SHP77 (cell line): ENCODE measurements at regions not wholly inside any gene's neighbourhood (a gene's known extent, or its start where the extent isn't known, plus 50 kb on each side); places are given as distances from the start of the nearest gene placed in this dataset.
"Not testable (repeated sequence)": the region's sequence is repeated elsewhere in the genome, so short reads cannot be mapped to it uniquely, and the experiment has no call there.

Experiments used
- DNase-seq, 2 experiments: peaks; one replicate each; lab custom pipeline; 2025; lab: John Stamatoyannopoulos, UW

- DNase-seq, result peak in 1 of 2 experiments; percentile 8
Observed at GRCh38 chr20:39986173-39986904, 702.7 kb downstream of the MAFB start.

GRCh38 chr20:39985271-39985827 is 703.7 kb downstream of the MAFB start:
- no peak for DNase-seq

GRCh38 chr20:39983655-39984054 is 705.4 kb downstream of the MAFB start:
- no peak for DNase-seq

- DNase-seq, result no peak
Observed at GRCh38 chr20:39983183-39983582, 705.9 kb downstream of the MAFB start.

- DNase-seq, result no peak
Observed at GRCh38 chr20:39974966-39975501, 714.0 kb downstream of the MAFB start.

- no peak for DNase-seq
Observed at GRCh38 chr20:39968495-39968894, 720.5 kb downstream of the MAFB start.

GRCh38 chr20:39967806-39968205 is 721.2 kb downstream of the MAFB start:
- no peak for DNase-seq

GRCh38 chr20:39961637-39962244 is 727.3 kb downstream of the MAFB start:
- DNase-seq, result no peak

- peak; percentile 35 to 48 for DNase-seq
Observed at GRCh38 chr20:39960522-39961428, 728.3 kb downstream of the MAFB start.

- not testable (repeated sequence) for DNase-seq
Observed at GRCh38 chr20:39957911-39958310, 731.1 kb downstream of the MAFB start.

GRCh38 chr20:39954621-39955020 is 734.4 kb downstream of the MAFB start:
- DNase-seq, result no peak

- no peak for DNase-seq
Observed at GRCh38 chr20:39946931-39947330, 742.1 kb downstream of the MAFB start.

- no peak for DNase-seq
Observed at GRCh38 chr20:39946053-39946810, 742.8 kb downstream of the MAFB start.

GRCh38 chr20:39944861-39945260 is 744.2 kb downstream of the MAFB start:
- DNase-seq, result no peak

GRCh38 chr20:39943336-39943735 is 745.7 kb downstream of the MAFB start:
- no peak for DNase-seq

- no peak for DNase-seq
Observed at GRCh38 chr20:39941245-39941644, 747.8 kb downstream of the MAFB start.

- no peak for DNase-seq
Observed at GRCh38 chr20:39939241-39939865, 749.7 kb downstream of the MAFB start.

GRCh38 chr20:39936401-39936800 is 752.6 kb downstream of the MAFB start:
- DNase-seq, result no peak

- no peak for DNase-seq
Observed at GRCh38 chr20:39935901-39936300, 753.1 kb downstream of the MAFB start.

- no peak for DNase-seq
Observed at GRCh38 chr20:39916236-39916765, 772.7 kb downstream of the MAFB start.

- DNase-seq, result no peak
Observed at GRCh38 chr20:39913274-39913673, 775.8 kb downstream of the MAFB start.
